Esophagus squamous epithelium (tissue), 4 donors: ENCODE measurements at regions not wholly inside any gene's neighbourhood (a gene's known extent, or its start where the extent isn't known, plus 50 kb on each side); places are given as distances from the start of the nearest gene placed in this dataset.

Experiments
- CTCF ChIP-seq, 6 experiments: fragments of 450-650 bp in 4 of 6; fragments of 200-600 bp in 2 of 6; sonication (generic) in 2 of 6; IDR thresholded peaks; one replicate each; pipeline ENCODE4 v1.5.1; 2016 to 2019; ENCODE audit warnings: antibody characterized with exemption in 6 of 6, mild to moderate bottlenecking in 4 of 6, moderate library complexity in 4 of 6
- POLR2A ChIP-seq, 4 donors: fragments of 450-650 bp; IDR thresholded peaks; one replicate each; pipeline ENCODE4 v1.6.1; 2017; ENCODE audit warnings: antibody characterized with exemption in 4 of 4, mild to moderate bottlenecking in 4 of 4, moderate library complexity in 3 of 4

GRCh38 chr14:100671386-100671901 is 55.2 kb upstream of the DLK1 start:
- no peak for TF ChIP-seq POLR2A (IDR thresholded peaks at IDR 0.05)
- no peak for TF ChIP-seq CTCF (IDR thresholded peaks at IDR 0.05)
